Aorta (tissue), 5 donors: ENCODE measurements at regions not wholly inside any gene's neighbourhood (a gene's known extent, or its start where the extent isn't known, plus 50 kb on each side); places are given as distances from the start of the nearest gene placed in this dataset.
"Not testable (repeated sequence)": the region's sequence is repeated elsewhere in the genome, so short reads cannot be mapped to it uniquely, and the experiment has no call there.

Experiments used
- ATAC-seq: fragments of 200-7000 bp; cut with Tn5 transposase; one replicate; pipeline ENCODE4 v1.9.1; 2022; ENCODE audit warnings: moderate library complexity; ENCODE audit not compliant: low FRiP score
- DNase-seq, 2 donors: peaks; one replicate each; pipeline ENCODE4 v3.0.0-alpha.2; 2020
- H3K27ac ChIP-seq, 2 donors: one replicate each; pipeline ENCODE4 v1.5.1; 2013; ENCODE audit warnings: low read length in 2 of 2, mild to moderate bottlenecking in 2 of 2, moderate library complexity in 2 of 2, control low read depth in 1 of 2, inconsistent platforms in 1 of 2, low read depth in 1 of 2
- H3K27me3 ChIP-seq, 2 donors: one replicate each; pipeline ENCODE4 v1.6.1; 2013; ENCODE audit warnings: control low read depth in 1 of 2, low read length in 1 of 2, mild to moderate bottlenecking in 1 of 2, moderate library complexity in 1 of 2; ENCODE audit not compliant: insufficient read depth in 2 of 2, control insufficient read depth in 1 of 2
- H3K36me3 ChIP-seq, 2 donors: one replicate each; pipeline ENCODE4 v1.6.1; 2013; ENCODE audit warnings: control low read depth in 1 of 2, low read length in 1 of 2, mild to moderate bottlenecking in 1 of 2; ENCODE audit not compliant: insufficient read depth in 2 of 2, control insufficient read depth in 1 of 2
- H3K4me1 ChIP-seq, 2 donors: one replicate each; pipeline ENCODE4 v1.6.1; 2013; ENCODE audit warnings: low read length in 2 of 2, control low read depth in 1 of 2, mild to moderate bottlenecking in 1 of 2, moderate library complexity in 1 of 2; ENCODE audit not compliant: insufficient read depth in 2 of 2, control insufficient read depth in 1 of 2
- H3K4me3 ChIP-seq, 2 donors: one replicate each; pipeline ENCODE4 v1.5.1; 2013; ENCODE audit warnings: low read length in 2 of 2, control low read depth in 1 of 2, mild to moderate bottlenecking in 1 of 2
- H3K9me3 ChIP-seq: one replicate; pipeline ENCODE4 v1.6.1; 2013; ENCODE audit warnings: mild to moderate bottlenecking, low read length; ENCODE audit not compliant: control insufficient read depth
- WGBS, 2 donors: extraction: QIAGEN DNeasy Blood & Tissue Kit; methylation state at CpG; one replicate each; pipeline ENCODE4 v1.1.7; 2013; 5-methylcytosine and 5-hydroxymethylcytosine counted together
- intact Hi-C, 2 donors: fragments of 100-400 bp; cut with DNase I; formaldehyde crosslinking; loops; one replicate each; pipeline versions ENCODE4 v1.14.2 to v1.15.0; 2022
- donor health status: healthy with polysubstance abuse.
- donor health status: Bipolar disorder and iron deficiency.
- donor health status: DM: no; HTN: no; CAD: no.
- donor health status: DM: no; HTN: no; CAD: no.
- donor health status: DM: yes; HTN: yes; CAD: no.

DNA sequence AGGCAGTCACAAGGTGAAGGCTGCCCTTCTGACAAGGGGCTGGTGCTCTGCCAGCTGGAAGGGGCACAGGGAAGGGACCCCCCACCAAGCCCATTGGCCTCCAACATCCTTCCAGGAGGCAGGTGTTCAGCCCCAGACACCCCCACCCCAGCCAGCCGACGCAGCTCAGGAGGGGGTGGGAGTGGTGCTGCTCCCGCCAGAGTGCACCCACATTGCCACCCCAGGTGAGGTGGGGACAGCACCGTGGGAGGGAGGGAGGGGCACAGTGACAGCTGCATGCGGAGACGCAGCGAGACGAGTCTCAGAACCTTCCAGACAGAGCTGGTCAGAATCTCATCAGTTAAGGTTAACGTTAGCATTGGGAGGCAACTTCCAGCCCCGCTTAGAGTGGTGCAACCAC is 121.6 kb upstream of the FOXD4L5 start:
- H3K4me3 ChIP-seq, H3K4me1 ChIP-seq, H3K36me3 ChIP-seq, H3K9me3 ChIP-seq, intact Hi-C loops, H3K27me3 ChIP-seq, H3K27ac ChIP-seq, ATAC-seq: not testable (repeated sequence)
- DNase-seq = peak in 1 of 2 donors; percentile 39
- 83 to 86% methylated on average over 10 of the region's 10 CpGs for WGBS, 2 donors

GRCh38 chr9:65405766-65406165 is 120.8 kb upstream of the FOXD4L5 start:
- H3K4me1 ChIP-seq, ATAC-seq, H3K9me3 ChIP-seq, H3K27ac ChIP-seq, H3K36me3 ChIP-seq, H3K27me3 ChIP-seq, intact Hi-C loops, H3K4me3 ChIP-seq: not testable (repeated sequence)
- DNase-seq = peak in 1 of 2 donors; percentile 48
- WGBS, 2 donors = 75 to 76% methylated on average over 11 of the region's 11 CpGs

- Histone ChIP-seq H3K4me3 (no peak overlapping the region), H3K9me3 (peaks cover 4% of the 10 kb centered on the region), H3K36me3 (no peaks in the 10 kb centered on the region), H3K27me3 (no peaks in the 10 kb centered on the region), H3K27ac (no peak overlapping the region), H3K4me1 (no peaks in the 10 kb centered on the region)
- 67 to 72% methylated on average over 6 of the region's 6 CpGs for WGBS, 2 donors
- no peak for ATAC-seq
- peak in 1 of 2 donors; percentile 53 for DNase-seq
- intact Hi-C loops = no loop called here
These were observed 120.2 kb upstream of the FOXD4L5 start for GRCh38 chr9:65405253-65405652.

GRCh38 chr9:65404232-65405006 is 119.4 kb upstream of the FOXD4L5 start:
- ATAC-seq = no peak
- Histone ChIP-seq H3K27me3 (no peaks in the 10 kb centered on the region), H3K9me3 (peaks cover 4% of the 10 kb centered on the region), H3K27ac (no peak overlapping the region), H3K4me3 (no peak overlapping the region), H3K36me3 (no peaks in the 10 kb centered on the region), H3K4me1 (no peaks in the 10 kb centered on the region)
- intact Hi-C loops = no loop called here
- DNase-seq = peak in 1 of 2 donors; percentile 53
- WGBS, 2 donors = 66 to 74% methylated on average over 9 to 11 of the region's 11 CpGs

DNA sequence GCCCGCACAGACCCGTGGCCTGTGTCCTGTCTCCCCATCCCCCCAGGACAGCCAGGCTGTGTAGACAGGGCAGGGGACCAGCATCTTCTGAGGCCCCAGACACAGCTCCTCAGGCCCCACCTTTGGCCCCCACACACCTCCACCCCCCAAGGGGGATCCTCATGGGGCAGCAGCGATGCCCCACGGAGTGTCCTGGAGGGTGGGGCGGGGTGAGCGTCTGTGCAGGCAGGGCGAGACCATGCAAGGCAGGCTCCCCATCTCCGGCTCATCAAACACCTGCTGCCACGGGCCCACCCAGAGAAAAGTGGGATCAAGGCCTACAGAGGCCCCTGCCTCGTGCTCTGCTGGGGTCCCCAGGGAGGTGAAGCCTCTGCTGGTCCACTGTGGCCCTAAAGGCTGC is 118.7 kb upstream of the FOXD4L5 start:
- Histone ChIP-seq H3K4me3 (no peak overlapping the region), H3K27me3 (no peaks in the 10 kb centered on the region), H3K27ac (no peak overlapping the region), H3K36me3 (no peaks in the 10 kb centered on the region), H3K4me1 (no peaks in the 10 kb centered on the region), H3K9me3 (peaks cover 4% of the 10 kb centered on the region)
- intact Hi-C loops = no loop called here
- ATAC-seq (peak; percentile 42), DNase-seq (peak in 1 of 2 donors; percentile 57)
- 78 to 85% methylated on average over 10 of the region's 10 CpGs for WGBS, 2 donors

DNA sequence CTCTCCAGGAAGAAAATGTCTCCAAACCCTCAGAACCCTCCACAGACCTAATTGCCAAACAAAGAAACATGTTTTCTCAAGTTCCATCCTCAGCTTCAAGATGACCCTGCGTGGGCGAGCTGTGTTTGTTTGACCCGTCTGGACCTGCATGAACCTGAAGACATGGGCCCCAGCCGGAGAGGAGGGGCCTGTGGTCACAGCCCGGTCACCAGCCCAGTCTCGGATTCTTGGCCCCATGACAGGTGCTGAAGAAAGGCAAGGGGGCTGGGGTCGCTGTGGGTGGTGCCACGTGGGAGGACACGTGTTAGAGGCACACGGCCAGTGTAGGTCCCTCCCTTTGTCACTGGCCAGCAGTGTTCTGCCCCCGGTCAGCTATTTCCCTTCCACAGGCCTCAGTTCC is 118.1 kb upstream of the FOXD4L5 start:
- H3K27ac ChIP-seq, H3K4me3 ChIP-seq, H3K4me1 ChIP-seq, ATAC-seq, H3K27me3 ChIP-seq, intact Hi-C loops, H3K9me3 ChIP-seq, H3K36me3 ChIP-seq: not testable (repeated sequence)
- 83 to 84% methylated on average over 11 of the region's 11 CpGs for WGBS, 2 donors
- DNase-seq = peak in 1 of 2 donors; percentile 34

DNA sequence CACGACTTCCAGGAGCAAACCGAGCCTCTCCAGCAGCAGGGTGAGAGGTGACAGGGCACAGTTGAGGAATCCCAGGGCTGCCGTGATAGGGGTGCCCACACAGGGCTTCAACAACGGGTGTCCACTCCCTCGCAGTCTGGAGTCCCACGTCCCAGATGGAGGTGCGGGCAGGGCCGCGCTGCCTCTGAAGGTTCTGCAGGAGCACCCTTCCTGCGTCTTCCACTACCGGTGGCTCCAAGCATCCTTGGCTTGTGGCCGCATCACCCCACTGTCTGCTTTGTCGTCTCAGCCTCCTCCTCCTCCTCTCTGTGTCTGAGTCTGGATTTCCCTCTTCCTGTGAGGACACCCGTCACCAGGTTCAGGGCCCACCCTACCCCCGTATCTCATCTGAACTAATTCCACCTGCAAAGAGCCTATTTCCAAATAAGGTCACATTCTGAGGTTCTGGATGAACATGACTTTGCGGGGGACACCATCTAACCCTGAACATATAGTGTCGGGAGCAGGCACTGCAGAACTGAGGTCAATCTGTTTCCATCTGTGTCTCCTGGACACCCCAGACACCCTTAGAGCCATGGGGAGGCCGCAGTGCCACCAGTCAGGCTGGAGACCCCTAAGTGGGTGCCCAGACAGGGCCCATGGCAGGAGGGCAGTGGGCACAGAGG is 117.3 kb upstream of the FOXD4L5 start:
- H3K36me3 ChIP-seq, ATAC-seq, H3K27me3 ChIP-seq, intact Hi-C loops, H3K27ac ChIP-seq, H3K4me3 ChIP-seq, H3K9me3 ChIP-seq, H3K4me1 ChIP-seq: not testable (repeated sequence)
- WGBS, 2 donors = 86% methylated on average over 16 to 18 of the region's 18 CpGs
- peak in 1 of 2 donors; percentile 70 for DNase-seq

DNA sequence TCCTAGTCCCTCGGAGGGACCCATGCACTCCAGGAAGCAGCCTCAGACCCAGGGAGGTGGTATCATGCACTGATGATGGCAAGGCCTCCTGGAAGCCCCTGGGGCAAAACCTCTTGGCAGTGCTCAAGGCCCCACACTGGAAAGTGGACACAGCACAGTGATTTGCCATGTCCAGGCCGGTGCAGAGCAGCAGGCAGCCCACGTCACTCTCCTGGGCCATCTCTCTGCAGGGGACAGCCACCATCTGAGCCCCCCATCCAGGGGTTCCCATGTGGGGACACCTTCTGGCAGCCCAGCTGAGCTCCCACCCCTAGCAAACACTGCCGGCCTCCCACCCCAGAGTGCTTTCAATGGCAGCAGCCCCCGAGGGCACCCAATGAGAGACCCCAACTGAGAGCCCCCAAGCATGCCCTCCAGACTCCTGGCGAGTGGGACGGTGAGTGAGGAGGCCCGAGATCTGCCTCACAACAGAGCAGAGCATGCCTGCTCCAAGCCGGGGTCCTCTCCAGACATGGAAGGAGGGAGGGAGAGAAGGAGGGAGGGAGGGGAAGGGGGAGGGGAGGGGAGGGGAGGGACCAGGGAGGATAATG is 116.5 kb upstream of the FOXD4L5 start:
- H3K9me3 ChIP-seq, H3K4me1 ChIP-seq, intact Hi-C loops, H3K4me3 ChIP-seq, H3K36me3 ChIP-seq, H3K27me3 ChIP-seq, H3K27ac ChIP-seq: not testable (repeated sequence)
- DNase-seq (peak in 1 of 2 donors; percentile 53), ATAC-seq (peak; percentile 36)
- 75 to 76% methylated on average over 9 of the region's 9 CpGs for WGBS, 2 donors

GRCh38 chr9:65400886-65401285 is 115.9 kb upstream of the FOXD4L5 start:
- Histone ChIP-seq H3K4me1 (no peaks in the 10 kb centered on the region), H3K9me3 (peaks cover 4% of the 10 kb centered on the region), H3K27me3 (no peaks in the 10 kb centered on the region), H3K36me3 (no peaks in the 10 kb centered on the region), H3K4me3 (no peak overlapping the region), H3K27ac (no peak overlapping the region)
- ATAC-seq (no peak), DNase-seq (no peak)
- intact Hi-C loops = no loop called here
- WGBS, 2 donors = 82 to 83% methylated on average over 9 of the region's 9 CpGs
